ENCODE measurements at regions not wholly inside any gene's neighbourhood (a gene's known extent, or its start where the extent isn't known, plus 50 kb on each side); places are given as distances from the start of the nearest gene placed in this dataset.

DNA sequence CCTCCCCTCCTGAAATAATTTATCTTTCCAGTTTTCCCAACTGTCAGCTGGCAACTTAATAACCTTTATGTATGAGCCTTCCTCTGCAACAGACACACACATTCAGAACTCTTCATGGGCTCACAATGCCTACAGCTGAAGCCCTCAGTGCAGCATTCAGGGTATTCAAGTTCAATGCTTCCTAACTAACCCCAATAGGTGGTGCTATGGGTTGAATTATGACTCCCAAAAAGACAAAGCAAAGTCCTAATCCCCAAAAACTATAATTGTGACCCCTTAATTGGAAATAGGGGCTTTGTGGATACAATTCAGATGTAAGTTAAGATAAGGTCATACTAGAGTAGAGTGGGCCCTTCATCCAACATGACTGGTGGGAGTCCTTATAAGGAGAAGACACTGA lies 202.2 kb downstream of the SUCLA2 start:
- TF ChIP-seq POLR2A (IDR thresholded peaks at IDR 0.05): no peak
- TF ChIP-seq, protein P1, sequence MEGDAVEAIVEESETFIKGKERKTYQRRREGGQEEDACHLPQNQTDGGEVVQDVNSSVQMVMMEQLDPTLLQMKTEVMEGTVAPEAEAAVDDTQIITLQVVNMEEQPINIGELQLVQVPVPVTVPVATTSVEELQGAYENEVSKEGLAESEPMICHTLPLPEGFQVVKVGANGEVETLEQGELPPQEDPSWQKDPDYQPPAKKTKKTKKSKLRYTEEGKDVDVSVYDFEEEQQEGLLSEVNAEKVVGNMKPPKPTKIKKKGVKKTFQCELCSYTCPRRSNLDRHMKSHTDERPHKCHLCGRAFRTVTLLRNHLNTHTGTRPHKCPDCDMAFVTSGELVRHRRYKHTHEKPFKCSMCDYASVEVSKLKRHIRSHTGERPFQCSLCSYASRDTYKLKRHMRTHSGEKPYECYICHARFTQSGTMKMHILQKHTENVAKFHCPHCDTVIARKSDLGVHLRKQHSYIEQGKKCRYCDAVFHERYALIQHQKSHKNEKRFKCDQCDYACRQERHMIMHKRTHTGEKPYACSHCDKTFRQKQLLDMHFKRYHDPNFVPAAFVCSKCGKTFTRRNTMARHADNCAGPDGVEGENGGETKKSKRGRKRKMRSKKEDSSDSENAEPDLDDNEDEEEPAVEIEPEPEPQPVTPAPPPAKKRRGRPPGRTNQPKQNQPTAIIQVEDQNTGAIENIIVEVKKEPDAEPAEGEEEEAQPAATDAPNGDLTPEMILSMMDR (IDR thresholded peaks at IDR 0.05): no peak
